ENCODE measurements at regions not wholly inside any gene's neighbourhood (a gene's known extent, or its start where the extent isn't known, plus 50 kb on each side); places are given as distances from the start of the nearest gene placed in this dataset.

DNA sequence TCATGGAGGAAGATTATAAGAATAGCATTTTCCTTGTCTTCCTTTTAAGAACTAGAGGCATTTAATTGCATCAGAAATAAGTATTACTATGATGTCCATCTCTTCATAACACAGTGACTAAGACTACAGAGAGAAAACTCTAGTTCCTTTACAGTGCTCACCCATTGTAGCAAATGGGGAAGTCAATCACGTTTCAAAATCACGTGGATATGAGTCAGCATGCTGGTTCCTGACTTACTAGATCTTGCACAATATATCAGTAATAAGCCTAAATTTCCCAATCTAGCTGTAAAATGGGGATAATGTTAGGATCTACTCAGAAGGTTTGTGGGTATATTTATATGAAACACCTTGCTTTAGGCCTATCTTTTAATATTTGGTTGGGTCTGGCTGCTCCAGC lies 254.8 kb upstream of the EOMES start:
- H3K36me3 Mint-ChIP-seq (ENCODE audit: low read depth), result no peaks in the 10 kb centered on the region
- intact Hi-C loops (cut with micrococcal nuclease), result no loop called here
- peaks cover 2% of the 10 kb centered on the region for H3K9me3 Mint-ChIP-seq
- H3K27ac Mint-ChIP-seq, result no peak overlapping the region
- H3K4me3 Mint-ChIP-seq (ENCODE audit: low read depth), result no peak overlapping the region
- H3K4me1 Mint-ChIP-seq (ENCODE audit: low read depth), result peaks cover 13% of the 10 kb centered on the region
- no peak for DNase-seq (ENCODE audit: low spot score)
- H3K27me3 Mint-ChIP-seq (ENCODE audit: low read depth), result no peaks in the 10 kb centered on the region

DNA sequence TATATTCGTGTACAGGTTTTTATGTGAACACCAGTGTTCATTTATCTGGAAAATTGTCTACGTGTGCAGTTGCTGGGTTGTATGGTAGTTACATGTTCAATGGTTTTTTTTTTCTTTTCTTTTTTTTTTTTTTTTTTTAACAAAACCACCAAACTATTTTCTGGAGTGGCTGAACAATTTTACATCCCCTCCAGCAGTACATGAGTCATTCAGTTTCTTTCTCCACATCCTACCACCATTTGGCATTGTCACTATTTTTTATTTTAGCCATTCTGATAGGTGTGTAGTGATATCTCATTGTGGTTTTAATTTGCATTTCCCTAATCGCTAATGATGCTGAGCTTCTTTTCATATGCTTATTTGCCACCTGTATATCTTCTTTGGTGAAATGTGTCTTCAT lies 256.3 kb upstream of the EOMES start:
- no peak overlapping the region for H3K4me3 Mint-ChIP-seq (ENCODE audit: low read depth)
- DNase-seq (ENCODE audit: low spot score), result no peak
- peaks cover 13% of the 10 kb centered on the region for H3K4me1 Mint-ChIP-seq (ENCODE audit: low read depth)
- no peaks in the 10 kb centered on the region for H3K36me3 Mint-ChIP-seq (ENCODE audit: low read depth)
- no peak overlapping the region for H3K27ac Mint-ChIP-seq
- intact Hi-C loops (cut with micrococcal nuclease), result no loop called here
- no peaks in the 10 kb centered on the region for H3K27me3 Mint-ChIP-seq (ENCODE audit: low read depth)
- peaks cover 7% of the 10 kb centered on the region for H3K9me3 Mint-ChIP-seq

DNA sequence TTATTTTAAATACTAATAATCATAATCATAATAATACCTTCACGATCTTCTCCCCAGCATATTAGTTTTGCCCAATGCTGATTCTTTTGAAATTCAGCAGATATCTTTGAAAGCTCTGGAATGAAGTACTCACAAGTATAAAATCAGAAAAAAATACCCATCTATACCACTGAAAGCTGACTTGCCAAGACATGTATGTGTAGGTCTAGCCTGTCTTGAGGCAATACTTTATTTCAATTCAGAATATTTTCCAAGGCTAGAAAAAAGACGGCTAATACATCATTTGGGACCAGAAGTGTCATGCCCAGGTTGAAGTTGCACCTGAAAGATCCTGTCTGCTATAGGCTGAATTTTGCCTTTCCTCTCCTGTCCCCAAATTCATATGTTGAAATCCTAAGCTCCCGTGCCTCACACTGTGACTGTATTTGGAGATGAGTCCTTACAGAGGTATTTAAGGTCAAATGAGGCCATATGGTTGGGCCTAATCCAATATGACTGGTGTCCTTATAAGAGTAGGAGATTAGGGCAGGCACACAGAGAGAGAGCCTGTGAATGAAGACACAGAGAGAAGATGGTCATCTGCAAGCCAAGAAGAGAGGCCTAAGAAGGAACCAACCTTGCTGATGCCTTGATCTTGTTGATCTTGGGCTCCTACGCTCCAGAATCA lies 255.9 kb upstream of the CMC1 start:
- peaks cover 7% of the 10 kb centered on the region for H3K9me3 Mint-ChIP-seq

DNA sequence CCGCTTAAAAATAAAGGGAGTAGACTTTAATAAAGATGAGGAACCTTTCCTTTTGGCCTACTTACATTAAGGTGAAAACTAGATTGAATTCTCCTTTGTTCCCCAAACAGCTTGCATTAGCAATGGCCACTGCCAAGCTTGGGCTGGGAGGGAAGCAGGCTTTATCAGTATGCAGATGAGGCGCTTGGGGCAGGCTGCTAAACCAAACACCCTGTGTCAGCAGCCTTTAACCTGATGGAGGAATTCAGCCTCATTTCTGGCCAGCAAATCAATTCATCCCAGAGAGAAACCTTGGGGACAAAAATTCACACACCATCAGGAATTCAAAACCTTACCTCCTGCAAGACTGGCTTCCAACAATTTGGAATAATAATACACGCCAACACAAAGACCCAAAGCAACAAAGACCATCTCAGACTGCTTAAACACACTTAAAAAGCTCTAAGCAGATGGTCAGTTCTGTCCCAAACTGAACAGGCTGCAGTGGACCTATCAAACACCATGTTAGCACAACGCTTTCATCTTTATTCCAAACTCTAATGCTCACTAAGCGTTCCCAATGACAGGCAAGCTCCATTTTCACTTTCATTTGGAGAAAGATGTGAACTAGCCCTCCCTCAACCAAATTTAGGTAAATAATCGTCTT lies 255.1 kb upstream of the CMC1 start:
- no peak for DNase-seq (ENCODE audit: low spot score)
- Mint-ChIP-seq H3K36me3 (ENCODE audit: low read depth) (no peaks in the 10 kb centered on the region), H3K27ac (no peak overlapping the region), H3K27me3 (ENCODE audit: low read depth) (peaks cover 6% of the 10 kb centered on the region), H3K4me3 (ENCODE audit: low read depth) (no peak overlapping the region), H3K4me1 (ENCODE audit: low read depth) (no peaks in the 10 kb centered on the region), H3K9me3 (peaks cover 7% of the 10 kb centered on the region)
- intact Hi-C loops (cut with micrococcal nuclease), result no loop called here

More for the DNA sequence above, 255.9 kb upstream of the CMC1 start:
- Mint-ChIP-seq H3K27me3 (ENCODE audit: low read depth) (peaks cover 6% of the 10 kb centered on the region), H3K4me1 (ENCODE audit: low read depth) (peaks cover 4% of the 10 kb centered on the region), H3K27ac (no peak overlapping the region), H3K36me3 (ENCODE audit: low read depth) (no peaks in the 10 kb centered on the region), H3K4me3 (ENCODE audit: low read depth) (no peak overlapping the region)
- intact Hi-C loops (cut with micrococcal nuclease), result no loop called here
- no peak for DNase-seq (ENCODE audit: low spot score)

DNA sequence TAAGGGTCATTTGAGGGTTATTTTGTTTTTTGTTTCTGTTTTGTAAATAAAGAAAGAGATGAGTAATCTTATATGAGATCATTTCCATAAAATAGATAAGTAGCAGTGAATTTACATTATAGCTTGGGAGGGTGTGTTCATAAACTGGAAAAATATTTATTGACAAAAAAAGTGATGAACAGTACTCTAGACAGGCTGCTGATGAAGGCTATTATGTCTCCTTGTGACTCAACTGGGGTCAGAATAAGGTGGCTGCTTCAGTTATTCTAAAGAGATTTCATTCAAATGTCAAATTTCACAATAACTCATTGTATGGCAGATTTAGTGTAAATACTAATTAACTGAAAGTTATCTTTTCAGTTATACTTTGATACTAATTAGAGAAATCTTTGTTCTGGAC lies 251.1 kb upstream of the CMC1 start:
- H3K36me3 Mint-ChIP-seq (ENCODE audit: low read depth), result no peaks in the 10 kb centered on the region
- peaks cover 6% of the 10 kb centered on the region for H3K27me3 Mint-ChIP-seq (ENCODE audit: low read depth)
- H3K27ac Mint-ChIP-seq, result no peak overlapping the region
- H3K4me1 Mint-ChIP-seq (ENCODE audit: low read depth), result no peaks in the 10 kb centered on the region
- no peak for DNase-seq (ENCODE audit: low spot score)
- H3K9me3 Mint-ChIP-seq, result no peaks in the 10 kb centered on the region
- intact Hi-C loops (cut with micrococcal nuclease), result no loop called here
- no peak overlapping the region for H3K4me3 Mint-ChIP-seq (ENCODE audit: low read depth)

DNA sequence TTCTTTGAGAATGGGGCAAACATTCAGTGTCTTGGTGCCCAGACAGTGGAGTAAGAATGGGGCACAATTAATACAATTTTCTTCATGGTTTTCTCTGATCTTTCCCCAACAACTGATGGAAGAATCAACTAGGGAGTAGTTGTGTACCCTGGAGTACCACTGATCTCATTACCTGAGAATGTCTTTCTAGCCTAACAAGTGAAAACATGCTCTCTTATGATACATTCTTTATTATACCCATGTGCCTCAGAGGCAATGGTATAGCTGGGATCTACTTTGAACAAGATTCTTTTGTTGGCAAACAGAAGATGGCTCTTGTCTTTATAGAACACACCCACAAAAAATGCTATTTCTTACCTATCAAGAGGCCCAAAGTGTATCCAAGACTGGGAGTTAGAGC lies 250.6 kb upstream of the CMC1 start:
- intact Hi-C loops (cut with micrococcal nuclease), result no loop called here
- Mint-ChIP-seq H3K9me3 (no peaks in the 10 kb centered on the region), H3K36me3 (ENCODE audit: low read depth) (no peaks in the 10 kb centered on the region), H3K27ac (no peak overlapping the region), H3K4me1 (ENCODE audit: low read depth) (no peaks in the 10 kb centered on the region), H3K27me3 (ENCODE audit: low read depth) (peaks cover 6% of the 10 kb centered on the region), H3K4me3 (ENCODE audit: low read depth) (no peak overlapping the region)
- no peak for DNase-seq (ENCODE audit: low spot score)

DNA sequence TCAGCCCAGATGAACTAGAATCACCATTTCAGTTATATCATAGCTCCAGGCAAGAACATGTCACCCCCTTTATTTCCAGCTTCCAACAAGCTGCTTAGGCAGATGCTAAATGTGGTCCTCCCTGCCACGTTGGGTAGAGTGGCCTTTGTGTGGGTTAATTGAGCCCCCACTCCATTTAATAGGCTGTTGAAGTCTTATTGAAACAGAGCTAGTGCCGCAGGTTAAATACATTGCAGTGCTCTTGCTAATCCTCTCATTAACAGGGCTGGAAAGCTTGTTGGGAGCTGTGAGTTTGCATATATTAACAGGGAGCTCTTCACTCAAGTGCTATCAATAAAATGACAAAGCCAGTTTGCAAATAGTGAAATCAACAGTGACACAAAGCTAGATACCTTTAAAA lies 248.4 kb upstream of the CMC1 start:
- no peak for DNase-seq (ENCODE audit: low spot score)
- Mint-ChIP-seq H3K27me3 (ENCODE audit: low read depth) (peaks cover 6% of the 10 kb centered on the region), H3K9me3 (peaks cover 6% of the 10 kb centered on the region)

DNA sequence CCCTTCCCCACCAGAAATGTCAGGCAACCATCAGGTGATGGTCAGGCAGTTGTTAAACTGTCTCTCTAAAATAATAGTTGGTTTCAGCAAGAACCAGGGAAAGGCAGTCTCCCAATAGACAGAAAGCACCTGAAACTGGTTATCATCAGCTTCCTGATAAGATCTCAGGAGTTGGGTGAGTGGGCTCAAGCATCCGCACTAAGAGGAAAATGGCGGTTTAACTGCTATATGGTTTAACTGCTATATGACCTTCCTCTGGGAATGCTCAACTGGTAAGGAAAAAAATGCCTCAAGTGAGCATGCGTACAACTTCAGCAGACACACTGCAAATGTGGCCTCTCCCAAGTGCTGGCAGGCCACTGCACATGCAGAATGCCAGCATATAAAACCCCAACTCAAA lies 240.8 kb upstream of the CMC1 start:
- Mint-ChIP-seq H3K4me1 (ENCODE audit: low read depth) (no peaks in the 10 kb centered on the region), H3K27ac (no peak overlapping the region), H3K9me3 (peaks cover 26% of the 10 kb centered on the region), H3K4me3 (ENCODE audit: low read depth) (no peak overlapping the region), H3K27me3 (ENCODE audit: low read depth) (no peaks in the 10 kb centered on the region), H3K36me3 (ENCODE audit: low read depth) (no peaks in the 10 kb centered on the region)
- intact Hi-C loops (cut with micrococcal nuclease), result no loop called here
- no peak for DNase-seq (ENCODE audit: low spot score)

More for the DNA sequence above, 248.4 kb upstream of the CMC1 start:
- no peak overlapping the region for H3K27ac Mint-ChIP-seq
- intact Hi-C loops (cut with micrococcal nuclease), result no loop called here
- H3K4me1 Mint-ChIP-seq (ENCODE audit: low read depth), result no peaks in the 10 kb centered on the region
- H3K4me3 Mint-ChIP-seq (ENCODE audit: low read depth), result no peak overlapping the region
- H3K36me3 Mint-ChIP-seq (ENCODE audit: low read depth), result no peaks in the 10 kb centered on the region

DNA sequence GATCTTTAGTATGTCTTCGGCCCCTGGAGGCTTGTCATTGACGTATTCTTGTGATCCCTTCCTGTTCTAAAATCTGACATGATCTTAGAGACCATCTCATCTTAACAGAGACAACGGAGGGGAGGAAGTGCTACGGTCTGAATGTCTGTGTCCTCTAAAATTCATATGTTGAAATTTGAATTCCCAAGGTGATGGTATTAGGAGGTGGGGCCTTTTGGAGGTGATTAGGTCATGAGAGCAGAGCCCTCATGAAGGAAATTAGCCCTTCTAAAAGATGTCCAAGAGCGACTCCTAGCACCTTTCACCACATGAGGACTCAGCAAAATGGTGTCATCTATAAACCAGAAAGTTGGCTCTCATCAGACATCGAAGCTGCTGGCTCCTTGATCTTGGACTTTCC lies 233.2 kb upstream of the CMC1 start:
- DNase-seq (ENCODE audit: low spot score), result no peak
- Mint-ChIP-seq H3K4me1 (ENCODE audit: low read depth) (no peaks in the 10 kb centered on the region), H3K4me3 (ENCODE audit: low read depth) (no peak overlapping the region), H3K36me3 (ENCODE audit: low read depth) (no peaks in the 10 kb centered on the region), H3K9me3 (peaks cover 10% of the 10 kb centered on the region), H3K27ac (no peak overlapping the region), H3K27me3 (ENCODE audit: low read depth) (peaks cover 2% of the 10 kb centered on the region)
- intact Hi-C loops (cut with micrococcal nuclease), result no loop called here

DNA sequence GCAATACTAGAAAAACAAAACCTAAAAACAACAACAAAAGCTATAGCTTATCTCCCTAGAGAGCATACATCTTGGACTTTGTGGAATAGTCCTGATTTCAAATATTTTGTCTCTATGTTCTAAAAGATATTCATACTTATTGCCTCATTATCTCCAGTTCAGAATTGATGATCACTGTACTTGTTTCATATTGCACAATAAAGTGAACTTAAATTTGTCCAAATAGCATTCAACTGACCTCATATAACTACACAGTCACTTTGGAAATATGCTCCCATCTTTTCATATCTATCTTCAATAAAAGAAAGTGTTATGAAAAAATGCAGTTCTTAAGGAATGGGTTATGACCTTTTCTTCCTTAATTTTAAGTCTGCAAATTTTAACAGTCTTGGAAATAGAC lies 228.6 kb upstream of the CMC1 start:
- H3K27me3 Mint-ChIP-seq (ENCODE audit: low read depth), result peaks cover 3% of the 10 kb centered on the region
- H3K27ac Mint-ChIP-seq, result no peak overlapping the region
- no peaks in the 10 kb centered on the region for H3K36me3 Mint-ChIP-seq (ENCODE audit: low read depth)
- intact Hi-C loops (cut with micrococcal nuclease), result no loop called here
- no peak overlapping the region for H3K4me3 Mint-ChIP-seq (ENCODE audit: low read depth)
- no peak for DNase-seq (ENCODE audit: low spot score)
- H3K9me3 Mint-ChIP-seq, result no peaks in the 10 kb centered on the region
- peaks cover 1% of the 10 kb centered on the region for H3K4me1 Mint-ChIP-seq (ENCODE audit: low read depth)

DNA sequence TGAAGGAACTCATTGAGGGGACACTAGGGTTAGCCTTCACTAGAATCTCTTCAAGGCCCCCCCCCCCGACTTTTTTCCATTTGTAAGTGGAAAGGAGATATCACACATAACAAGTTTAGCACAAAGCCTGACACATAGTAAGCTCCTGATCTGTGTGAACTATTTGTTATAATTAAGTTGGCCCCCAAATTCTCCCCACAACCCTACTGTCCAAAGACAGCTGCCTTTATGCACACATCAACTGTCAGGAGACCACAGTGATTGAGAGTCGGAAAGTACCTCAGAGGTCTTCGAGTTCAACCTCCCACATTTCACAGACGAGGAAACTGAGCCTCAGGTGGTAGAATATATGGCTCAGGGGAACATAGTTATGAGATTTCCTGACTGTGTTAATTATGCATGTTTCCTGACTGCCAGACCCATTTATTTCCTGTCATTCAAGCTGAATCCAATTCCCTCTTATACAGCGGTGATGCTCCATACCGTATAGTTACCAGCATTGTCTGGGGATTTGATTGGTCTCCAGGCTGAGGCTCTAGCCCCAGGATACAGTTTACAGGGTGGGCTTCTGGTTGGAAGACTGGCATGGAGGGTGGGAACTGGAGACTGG lies 227.4 kb upstream of the CMC1 start:
- DNase-seq (ENCODE audit: low spot score), result no peak
- no peak overlapping the region for H3K27ac Mint-ChIP-seq
- peaks cover 3% of the 10 kb centered on the region for H3K27me3 Mint-ChIP-seq (ENCODE audit: low read depth)
- H3K4me1 Mint-ChIP-seq (ENCODE audit: low read depth), result peaks cover 1% of the 10 kb centered on the region
- H3K9me3 Mint-ChIP-seq, result no peaks in the 10 kb centered on the region
- no peak overlapping the region for H3K4me3 Mint-ChIP-seq (ENCODE audit: low read depth)
- no peaks in the 10 kb centered on the region for H3K36me3 Mint-ChIP-seq (ENCODE audit: low read depth)
- intact Hi-C loops (cut with micrococcal nuclease), result no loop called here

DNA sequence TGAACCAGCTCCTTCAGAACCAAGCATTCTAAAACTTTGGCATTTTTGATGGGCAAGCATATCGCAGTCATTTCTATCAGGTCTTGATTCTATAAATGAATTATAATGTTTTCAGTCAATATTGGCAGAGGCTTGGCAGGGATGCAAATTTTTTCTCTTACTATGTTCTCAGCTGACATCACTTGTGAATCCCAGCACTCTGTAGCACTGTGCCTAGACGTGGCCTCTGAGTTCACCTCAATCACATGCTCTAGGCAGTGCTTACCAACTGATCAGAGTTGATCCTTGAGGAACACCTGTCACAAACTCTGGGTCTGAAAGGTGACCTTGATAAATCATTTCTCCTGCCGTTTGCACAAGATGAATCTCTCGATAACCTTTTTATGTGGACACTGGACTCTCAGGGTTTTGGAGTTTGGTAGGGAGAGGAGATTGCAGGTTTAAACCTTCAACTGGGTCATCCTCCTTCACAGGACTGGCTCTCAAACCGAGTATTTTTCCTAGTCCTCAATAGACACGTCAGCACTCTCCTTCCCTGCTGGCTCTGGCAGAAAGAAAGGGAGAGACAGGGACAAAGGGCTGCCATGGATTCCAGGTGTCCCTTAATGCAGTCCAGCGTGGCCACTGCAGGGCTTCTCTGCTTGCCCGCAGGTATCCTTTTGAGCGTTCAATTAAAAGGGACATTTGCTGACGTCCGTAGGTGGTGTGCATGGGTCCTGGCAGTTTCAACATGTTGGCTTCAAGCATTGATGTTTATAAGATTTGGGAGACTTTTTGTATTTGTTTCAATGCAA lies 222.3 kb upstream of the CMC1 start:
- H3K27me3 Mint-ChIP-seq (ENCODE audit: low read depth), result peaks cover 1% of the 10 kb centered on the region
- intact Hi-C loops (cut with micrococcal nuclease), result loop anchor here (5.0 kb wide), 1 partner anchor 57 kb away; no protein-coding TSS in a partner anchor
- H3K27ac Mint-ChIP-seq, result no peak overlapping the region
- no peak overlapping the region for H3K4me3 Mint-ChIP-seq (ENCODE audit: low read depth)
- peaks cover 6% of the 10 kb centered on the region for H3K4me1 Mint-ChIP-seq (ENCODE audit: low read depth)
- no peak for DNase-seq (ENCODE audit: low spot score)
- peaks cover 18% of the 10 kb centered on the region for H3K9me3 Mint-ChIP-seq
- peaks cover 5% of the 10 kb centered on the region for H3K36me3 Mint-ChIP-seq (ENCODE audit: low read depth)

DNA sequence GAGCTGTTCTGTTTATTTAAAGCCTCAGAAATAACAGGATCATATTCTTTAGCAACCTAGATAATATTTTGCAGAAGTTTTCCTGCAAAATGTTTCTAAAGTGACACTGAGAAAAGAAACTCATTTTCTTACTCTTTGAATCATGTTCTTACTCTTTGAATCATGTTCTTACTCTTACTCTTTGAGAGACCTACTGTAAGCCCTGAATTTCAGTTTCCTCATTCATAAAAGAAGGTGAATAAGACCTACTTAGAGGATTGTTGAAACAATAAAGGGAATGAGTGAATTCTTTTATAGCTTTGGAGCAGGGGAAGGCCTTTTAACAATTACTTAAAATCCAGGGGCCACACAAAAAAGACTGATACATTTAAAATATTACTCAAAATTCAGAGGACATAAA lies 221.7 kb upstream of the CMC1 start:
- Mint-ChIP-seq H3K27ac (no peak overlapping the region), H3K36me3 (ENCODE audit: low read depth) (peaks cover 5% of the 10 kb centered on the region), H3K4me3 (ENCODE audit: low read depth) (no peak overlapping the region), H3K9me3 (peaks cover 23% of the 10 kb centered on the region), H3K27me3 (ENCODE audit: low read depth) (peaks cover 1% of the 10 kb centered on the region), H3K4me1 (ENCODE audit: low read depth) (peaks cover 6% of the 10 kb centered on the region)
- DNase-seq (ENCODE audit: low spot score), result no peak
- intact Hi-C loops (cut with micrococcal nuclease), result loop anchor here (5.0 kb wide), 1 partner anchor 57 kb away; no protein-coding TSS in a partner anchor
